ENCODE measurements at regions not wholly inside any gene's neighbourhood (a gene's known extent, or its start where the extent isn't known, plus 50 kb on each side); places are given as distances from the start of the nearest gene placed in this dataset.

DNA sequence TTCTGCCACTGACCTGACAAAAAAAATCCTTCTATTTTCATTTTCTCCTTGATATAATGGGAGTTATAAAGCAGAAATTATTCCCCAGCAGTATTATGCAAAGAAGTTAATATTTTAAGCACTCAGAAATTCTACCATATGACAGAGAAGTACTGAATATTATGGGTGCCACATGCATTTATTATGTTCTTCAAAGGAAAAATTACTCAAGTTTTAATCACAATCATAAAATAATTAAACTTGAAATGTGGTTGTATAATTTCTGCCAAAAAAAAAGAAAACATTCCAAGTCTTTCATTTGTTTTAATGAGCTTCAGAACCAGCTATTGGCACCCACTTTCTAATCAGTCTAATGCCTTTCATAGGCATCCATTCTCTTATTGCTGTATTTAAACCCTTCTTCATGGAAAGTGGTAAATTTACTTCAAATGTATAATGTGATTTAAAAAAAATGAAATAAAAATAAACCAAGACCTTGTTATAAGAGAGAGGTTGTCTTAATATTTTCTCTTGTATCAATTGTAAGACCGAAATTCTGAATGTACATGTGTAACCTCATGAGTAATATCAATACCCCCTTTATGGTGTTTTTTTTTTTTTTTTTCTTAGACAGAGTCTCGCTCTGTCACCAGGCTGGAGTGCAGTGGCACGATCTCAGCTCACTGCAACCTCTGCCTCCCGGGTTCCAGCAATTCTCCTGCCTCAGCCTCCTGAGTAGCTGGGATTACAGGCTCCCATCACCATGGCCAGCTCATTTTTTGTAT is 302.3 kb downstream of the IRS1 start:
- TF ChIP-seq POLR2A (IDR thresholded peaks at IDR 0.05) (no peak), CTCF (IDR thresholded peaks at IDR 0.05) (no peak)

Measured in testis (tissue), 2 donors.